ENCODE measurements at regions not wholly inside any gene's neighbourhood (a gene's known extent, or its start where the extent isn't known, plus 50 kb on each side); places are given as distances from the start of the nearest gene placed in this dataset.

DNA sequence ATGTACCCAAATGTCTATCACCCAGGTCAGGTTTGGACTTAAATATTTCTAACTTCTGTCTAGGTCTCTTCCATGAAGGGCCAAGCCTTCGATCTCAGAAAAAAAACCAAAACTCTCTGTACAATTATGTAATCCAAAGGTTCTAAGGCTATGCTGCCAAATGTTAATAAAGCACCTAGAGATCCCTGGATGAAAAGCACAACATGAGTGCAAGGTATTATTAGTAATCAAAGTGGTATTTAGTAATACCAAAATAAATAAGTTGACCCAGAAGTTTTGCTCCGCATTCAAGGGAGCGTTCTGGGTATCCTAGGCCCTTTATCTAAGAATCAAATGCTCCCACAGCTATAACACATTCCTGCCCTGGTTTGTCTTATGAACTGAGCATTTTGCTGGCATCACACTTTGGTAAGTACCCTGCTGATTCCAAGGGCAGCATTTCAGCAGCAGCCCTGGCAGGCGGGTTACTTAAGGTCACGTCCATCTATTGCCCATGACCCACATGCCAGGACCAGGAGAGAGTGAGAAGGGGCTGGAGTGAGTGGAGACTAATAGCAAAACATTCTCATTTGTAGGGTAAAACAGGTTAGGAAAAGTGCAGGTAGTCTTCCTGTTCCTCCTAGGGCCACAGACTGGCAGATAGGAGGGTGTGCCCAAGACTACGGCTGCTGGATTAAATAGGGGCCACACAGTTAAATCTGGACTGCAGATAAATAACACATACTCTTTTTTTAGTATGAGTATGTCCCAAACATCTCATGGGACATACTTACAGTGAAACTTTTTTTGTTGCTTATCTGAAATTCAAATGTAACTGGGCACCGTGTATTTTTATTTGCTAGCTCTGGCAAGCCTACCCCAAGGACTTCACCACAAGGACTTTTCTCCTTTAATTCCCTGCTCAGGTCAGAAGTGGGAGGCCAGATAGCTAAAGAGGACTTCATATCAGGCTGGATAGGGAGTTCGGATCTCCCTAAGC, 76.0 kb upstream of the SNRK start:
- no peak for DNase-seq (ENCODE audit: low read depth)

DNA sequence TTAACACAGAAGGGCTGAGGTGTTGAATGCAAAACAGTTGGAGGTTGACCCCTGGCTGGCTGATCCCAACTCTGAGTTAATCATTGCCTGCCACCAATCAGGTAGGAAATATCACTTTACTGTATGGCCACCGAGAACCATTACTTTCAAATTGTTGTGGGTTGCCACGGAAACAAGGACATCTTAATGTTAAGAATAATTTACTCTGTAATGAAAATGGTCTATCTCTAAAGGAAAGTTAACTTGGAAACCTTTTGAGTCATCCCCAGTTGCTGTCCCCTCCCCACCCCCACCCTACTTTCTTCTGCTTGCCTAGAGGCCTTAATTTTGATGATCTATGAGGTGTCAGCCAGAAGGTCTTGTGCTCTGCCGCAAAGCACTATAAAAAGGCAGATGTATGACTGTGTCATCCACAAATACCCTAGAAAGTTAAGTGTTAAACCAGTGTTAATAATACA, 78.7 kb upstream of the SNRK start:
- DNase-seq (ENCODE audit: low read depth) = peak; percentile 37

DNA sequence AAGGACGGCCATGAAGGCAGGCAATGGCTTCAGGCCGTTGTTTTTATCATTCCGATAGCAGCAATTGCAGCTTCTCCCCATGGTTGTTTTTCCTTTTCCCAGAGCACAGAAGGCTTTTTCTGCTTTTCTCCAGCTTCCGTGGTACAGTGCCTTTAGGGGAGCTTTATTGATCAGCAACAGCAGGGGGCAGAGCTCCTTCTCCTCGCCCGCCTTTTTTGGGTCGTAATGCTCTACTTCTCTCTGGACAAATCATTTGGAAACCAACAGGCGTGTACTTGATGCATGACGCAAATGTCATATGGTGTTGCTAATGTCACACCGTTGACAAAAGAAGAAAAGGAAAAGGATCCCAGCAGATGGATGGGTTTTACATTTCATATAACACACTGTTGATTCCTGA, 79.7 kb upstream of the SNRK start:
- DNase-seq (ENCODE audit: low read depth) = no peak

GRCh38 chr3:43206105-43206504, 80.2 kb upstream of the SNRK start:
- no peak for DNase-seq (ENCODE audit: low read depth)

DNA sequence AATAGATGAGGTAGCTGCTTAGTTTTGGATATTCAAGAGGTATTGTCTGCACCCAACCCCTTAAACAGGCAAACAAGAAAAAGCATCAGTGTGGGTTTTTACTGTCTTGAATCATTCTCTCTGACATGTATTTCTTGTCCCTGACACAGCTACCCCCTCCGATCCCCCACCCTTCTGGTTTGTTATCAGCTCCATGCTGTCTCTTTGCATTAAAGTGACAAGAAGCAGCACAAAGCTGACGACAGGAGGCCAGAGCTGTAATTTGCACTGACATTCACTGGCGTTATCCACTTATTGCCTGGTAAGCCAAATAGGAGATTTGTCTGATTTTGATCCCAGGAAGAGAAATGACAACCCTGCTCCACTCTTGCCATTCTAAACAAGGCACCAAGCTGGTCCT, 83.3 kb upstream of the SNRK start:
- DNase-seq (ENCODE audit: low read depth) = no peak

- DNase-seq (ENCODE audit: low read depth) = no peak
Observed at GRCh38 chr3:43201581-43201980, 84.8 kb upstream of the SNRK start.

GRCh38 chr3:43199645-43200306, 86.6 kb upstream of the SNRK start:
- DNase-seq (ENCODE audit: low read depth) = no peak

- DNase-seq (ENCODE audit: low read depth) = no peak
Observed at GRCh38 chr3:43198791-43199644, 87.3 kb upstream of the SNRK start.

- DNase-seq (ENCODE audit: low read depth) = no peak
Observed at GRCh38 chr3:43198301-43198700, 88.0 kb upstream of the SNRK start.

GRCh38 chr3:43197181-43197580, 89.2 kb upstream of the SNRK start:
- DNase-seq (ENCODE audit: low read depth) = no peak

DNA sequence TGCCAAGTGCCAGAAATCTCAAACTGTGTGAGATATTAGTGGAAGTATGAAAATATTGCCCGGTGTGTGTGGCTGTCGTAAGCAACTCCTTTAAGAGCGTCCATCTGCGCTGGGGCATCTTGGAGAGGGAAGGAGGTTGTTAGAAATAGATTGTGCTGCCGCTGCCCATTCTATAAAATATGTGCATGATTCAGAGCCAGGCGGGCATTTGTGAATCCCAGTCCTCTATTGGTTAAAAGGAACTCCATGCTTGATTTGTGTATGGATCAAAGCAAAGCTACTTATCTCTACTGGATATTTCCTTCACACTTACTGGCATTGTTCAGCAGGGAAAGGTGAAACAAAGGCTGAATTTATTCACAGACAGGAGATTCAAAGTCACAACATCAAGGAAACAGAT, 89.6 kb upstream of the SNRK start:
- DNase-seq (ENCODE audit: low read depth) = no peak

- DNase-seq (ENCODE audit: low read depth) = no peak
Observed at GRCh38 chr3:43195115-43195498, 89.2 kb upstream of the POMGNT2 start.

GRCh38 chr3:43194490-43195114, 88.7 kb upstream of the POMGNT2 start:
- no peak for DNase-seq (ENCODE audit: low read depth)

- DNase-seq (ENCODE audit: low read depth) = no peak
Observed at GRCh38 chr3:43194069-43194468, 88.2 kb upstream of the POMGNT2 start.

- no peak for DNase-seq (ENCODE audit: low read depth)
Observed at GRCh38 chr3:43192028-43192427, 86.1 kb upstream of the POMGNT2 start.

DNA sequence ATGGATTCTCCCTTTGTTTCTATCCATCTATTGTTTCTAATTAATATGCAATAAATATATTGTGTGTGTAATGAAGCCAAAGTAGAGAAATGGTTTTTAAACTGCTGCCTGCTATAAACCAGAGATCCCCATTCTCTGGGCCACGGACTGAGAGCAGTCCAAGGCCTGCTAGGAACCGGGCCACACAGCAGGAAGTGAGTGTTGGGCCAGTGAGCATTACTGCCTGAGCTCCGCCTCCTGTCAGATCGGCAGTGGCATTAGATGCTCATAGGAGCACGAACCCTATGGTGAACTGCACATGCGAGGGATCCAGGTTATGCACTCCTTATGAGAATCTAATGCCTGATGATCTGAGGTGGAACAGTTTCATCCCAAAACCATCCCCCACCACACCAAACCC, 85.2 kb upstream of the POMGNT2 start:
- no peak for DNase-seq (ENCODE audit: low read depth)

DNA sequence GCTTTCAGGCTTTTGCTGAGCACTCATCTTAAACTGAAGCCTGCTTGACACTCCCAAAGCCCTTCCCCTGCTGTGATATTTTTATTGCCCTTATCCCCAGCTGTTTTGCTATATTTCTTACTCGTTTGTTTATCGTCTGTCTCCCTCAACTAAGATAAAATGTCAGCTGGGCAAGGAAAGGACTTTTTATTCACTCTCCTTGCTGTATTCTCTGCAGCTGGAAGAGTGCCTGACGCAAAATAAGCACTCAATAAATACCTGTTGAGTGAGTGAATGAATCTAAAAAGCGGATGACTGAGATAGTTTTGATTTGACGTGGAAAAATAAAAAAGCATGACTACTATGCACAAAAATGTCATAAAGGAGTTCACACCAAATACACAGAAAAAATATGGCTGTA, 84.8 kb upstream of the POMGNT2 start:
- DNase-seq (ENCODE audit: low read depth) = peak; percentile 59

DNA sequence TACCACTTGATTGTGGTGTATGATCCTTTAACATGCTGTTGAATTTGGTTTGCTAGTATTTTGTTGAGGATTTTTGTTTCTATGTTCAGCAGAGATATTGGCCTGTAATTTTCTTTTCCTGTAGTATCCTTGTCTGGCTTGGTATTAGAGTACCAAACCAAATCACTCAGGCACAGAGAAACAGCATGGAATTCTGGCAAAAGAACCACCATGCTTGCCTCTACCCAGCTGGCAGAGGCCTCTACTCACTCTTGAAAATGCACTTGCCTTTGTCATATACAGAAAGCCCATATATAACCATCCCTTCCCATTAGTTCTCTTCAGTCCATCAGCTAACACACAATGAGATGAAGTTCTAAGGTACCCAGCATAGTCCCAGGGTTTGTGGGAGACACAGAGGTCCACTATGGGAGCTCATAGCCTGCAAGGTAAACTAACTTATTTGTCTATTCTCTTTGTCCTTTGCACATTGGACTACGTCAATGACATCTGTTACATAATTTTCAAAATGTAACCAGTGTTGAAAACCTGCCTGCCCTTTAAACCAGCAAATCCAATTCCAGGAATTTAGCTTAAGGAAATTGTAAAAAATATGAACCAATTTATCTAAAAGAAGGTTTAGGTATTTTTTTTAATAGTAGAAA, 82.1 kb upstream of the POMGNT2 start:
- DNase-seq (ENCODE audit: low read depth) = no peak

- no peak for DNase-seq (ENCODE audit: low read depth)
Observed at GRCh38 chr3:43185983-43186314, 80.1 kb upstream of the POMGNT2 start.

GRCh38 chr3:43185274-43185982, 79.5 kb upstream of the POMGNT2 start:
- DNase-seq (ENCODE audit: low read depth) = no peak
